ENCODE measurements at regions not wholly inside any gene's neighbourhood (a gene's known extent, or its start where the extent isn't known, plus 50 kb on each side); places are given as distances from the start of the nearest gene placed in this dataset.
"Not testable (repeated sequence)": the region's sequence is repeated elsewhere in the genome, so short reads cannot be mapped to it uniquely, and the experiment has no call there.

GRCh38 chr10:105745596-105746148 lies 1104.6 kb downstream of the SORCS3 start:
- no peak overlapping the region for H3K4me3 ChIP-seq (ENCODE audit: low read depth, low read length)
- TF ChIP-seq, protein P1, sequence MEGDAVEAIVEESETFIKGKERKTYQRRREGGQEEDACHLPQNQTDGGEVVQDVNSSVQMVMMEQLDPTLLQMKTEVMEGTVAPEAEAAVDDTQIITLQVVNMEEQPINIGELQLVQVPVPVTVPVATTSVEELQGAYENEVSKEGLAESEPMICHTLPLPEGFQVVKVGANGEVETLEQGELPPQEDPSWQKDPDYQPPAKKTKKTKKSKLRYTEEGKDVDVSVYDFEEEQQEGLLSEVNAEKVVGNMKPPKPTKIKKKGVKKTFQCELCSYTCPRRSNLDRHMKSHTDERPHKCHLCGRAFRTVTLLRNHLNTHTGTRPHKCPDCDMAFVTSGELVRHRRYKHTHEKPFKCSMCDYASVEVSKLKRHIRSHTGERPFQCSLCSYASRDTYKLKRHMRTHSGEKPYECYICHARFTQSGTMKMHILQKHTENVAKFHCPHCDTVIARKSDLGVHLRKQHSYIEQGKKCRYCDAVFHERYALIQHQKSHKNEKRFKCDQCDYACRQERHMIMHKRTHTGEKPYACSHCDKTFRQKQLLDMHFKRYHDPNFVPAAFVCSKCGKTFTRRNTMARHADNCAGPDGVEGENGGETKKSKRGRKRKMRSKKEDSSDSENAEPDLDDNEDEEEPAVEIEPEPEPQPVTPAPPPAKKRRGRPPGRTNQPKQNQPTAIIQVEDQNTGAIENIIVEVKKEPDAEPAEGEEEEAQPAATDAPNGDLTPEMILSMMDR (IDR thresholded peaks at IDR 0.05; ENCODE audit: control insufficient read depth, extremely low read depth, insufficient read depth), result no peak
- DNase-seq (ENCODE audit: low read depth), result no peak

- TF ChIP-seq, protein P1 (IDR thresholded peaks at IDR 0.05; ENCODE audit: control insufficient read depth, extremely low read depth, insufficient read depth), result no peak
- peak; percentile 17 for DNase-seq (ENCODE audit: low read depth)
- no peak overlapping the region for H3K4me3 ChIP-seq (ENCODE audit: low read depth, low read length)
These were observed 1102.4 kb downstream of the SORCS3 start for GRCh38 chr10:105743343-105744056.

GRCh38 chr10:105742923-105743322 lies 1101.8 kb downstream of the SORCS3 start:
- TF ChIP-seq, protein P1 (IDR thresholded peaks at IDR 0.05; ENCODE audit: control insufficient read depth, extremely low read depth, insufficient read depth), result no peak
- H3K4me3 ChIP-seq (ENCODE audit: low read depth, low read length), result no peak overlapping the region
- DNase-seq (ENCODE audit: low read depth), result no peak

GRCh38 chr10:105742184-105742583 lies 1101.1 kb downstream of the SORCS3 start:
- TF ChIP-seq, protein P1 (IDR thresholded peaks at IDR 0.05; ENCODE audit: control insufficient read depth, extremely low read depth, insufficient read depth), result no peak
- no peak for DNase-seq (ENCODE audit: low read depth)
- H3K4me3 ChIP-seq (ENCODE audit: low read depth, low read length), result no peak overlapping the region

- no peak overlapping the region for H3K4me3 ChIP-seq (ENCODE audit: low read depth, low read length)
- TF ChIP-seq, protein P1 (IDR thresholded peaks at IDR 0.05; ENCODE audit: control insufficient read depth, extremely low read depth, insufficient read depth), result no peak
- DNase-seq (ENCODE audit: low read depth), result no peak
These were observed 1093.4 kb downstream of the SORCS3 start for GRCh38 chr10:105734479-105734878.

GRCh38 chr10:105733924-105734323 lies 1092.8 kb downstream of the SORCS3 start:
- H3K4me3 ChIP-seq (ENCODE audit: low read depth, low read length), result no peak overlapping the region
- DNase-seq (ENCODE audit: low read depth), result no peak
- TF ChIP-seq, protein P1 (IDR thresholded peaks at IDR 0.05; ENCODE audit: control insufficient read depth, extremely low read depth, insufficient read depth), result no peak

- no peak for DNase-seq (ENCODE audit: low read depth)
- H3K4me3 ChIP-seq (ENCODE audit: low read depth, low read length), result no peak overlapping the region
- TF ChIP-seq, protein P1 (IDR thresholded peaks at IDR 0.05; ENCODE audit: control insufficient read depth, extremely low read depth, insufficient read depth), result no peak
These were observed 1088.3 kb downstream of the SORCS3 start for GRCh38 chr10:105729428-105729827.

- not testable (repeated sequence) for H3K4me3 ChIP-seq (ENCODE audit: low read depth, low read length); DNase-seq (ENCODE audit: low read depth)
These were observed 1086.5 kb downstream of the SORCS3 start for GRCh38 chr10:105727586-105727985.

Data from LNCaP clone FGC (cell line).